GM19351 (cell line): ENCODE measurements at regions not wholly inside any gene's neighbourhood (a gene's known extent, or its start where the extent isn't known, plus 50 kb on each side); places are given as distances from the start of the nearest gene placed in this dataset.

Experiments used
- ATAC-seq: cut with Tn5 transposase; IDR thresholded peaks from one replicate; pipeline ENCODE4 v1.9.1; 2021; ENCODE audit warnings: mild to moderate bottlenecking, moderate library complexity; ENCODE audit not compliant: unreplicated experiment

- ATAC-seq: no peak
These were observed 105.1 kb downstream of the TRAPPC11 start for GRCh38 chr4:183763990-183764754.

- ATAC-seq: no peak
These were observed 106.3 kb downstream of the TRAPPC11 start for GRCh38 chr4:183765251-183765911.

- ATAC-seq: no peak
These were observed 107.0 kb downstream of the TRAPPC11 start for GRCh38 chr4:183766140-183766539.

- ATAC-seq: no peak
These were observed 111.8 kb downstream of the TRAPPC11 start for GRCh38 chr4:183770906-183771305.

GRCh38 chr4:183772361-183772760, 113.3 kb downstream of the TRAPPC11 start:
- no peak for ATAC-seq

GRCh38 chr4:183773790-183774189, 114.7 kb downstream of the TRAPPC11 start:
- ATAC-seq: no peak

GRCh38 chr4:183783306-183783705, 121.8 kb upstream of the STOX2 start:
- no peak for ATAC-seq

GRCh38 chr4:183783991-183784553, 121.0 kb upstream of the STOX2 start:
- ATAC-seq: no peak

- no peak for ATAC-seq
These were observed 116.7 kb upstream of the STOX2 start for GRCh38 chr4:183788308-183788905.

- no peak for ATAC-seq
These were observed 115.5 kb upstream of the STOX2 start for GRCh38 chr4:183789657-183790056.

GRCh38 chr4:183790661-183791060, 114.4 kb upstream of the STOX2 start:
- no peak for ATAC-seq

- no peak for ATAC-seq
These were observed 108.1 kb upstream of the STOX2 start for GRCh38 chr4:183797011-183797444.

GRCh38 chr4:183797445-183798300, 107.4 kb upstream of the STOX2 start:
- ATAC-seq: no peak

GRCh38 chr4:183798301-183799253, 106.5 kb upstream of the STOX2 start:
- no peak for ATAC-seq

- no peak for ATAC-seq
These were observed 103.5 kb upstream of the STOX2 start for GRCh38 chr4:183801457-183802165.

- ATAC-seq: no peak
These were observed 98.8 kb upstream of the STOX2 start for GRCh38 chr4:183806341-183806740.

GRCh38 chr4:183807420-183808096, 97.5 kb upstream of the STOX2 start:
- no peak for ATAC-seq

GRCh38 chr4:183808097-183808456, 97.0 kb upstream of the STOX2 start:
- no peak for ATAC-seq

GRCh38 chr4:183812567-183812966, 92.5 kb upstream of the STOX2 start:
- no peak for ATAC-seq
